ENCODE measurements at regions not wholly inside any gene's neighbourhood (a gene's known extent, or its start where the extent isn't known, plus 50 kb on each side); places are given as distances from the start of the nearest gene placed in this dataset.

- Histone ChIP-seq H3K27ac (ENCODE audit: insufficient read length, low read depth, low read length) (no peak overlapping the region), H3K23ac (ENCODE audit: insufficient read length, low read depth, low read length) (no peak overlapping the region), H3K23me2 (ENCODE audit: insufficient read length, low read depth, low read length, poor library complexity, severe bottlenecking) (no peaks in the 10 kb centered on the region), H4K5ac (ENCODE audit: insufficient read length, low read depth, low read length) (no peak overlapping the region), H2BK120ac (ENCODE audit: low read depth, low read length, poor library complexity, severe bottlenecking) (no peak overlapping the region), H3T11ph (ENCODE audit: low read length) (no peak overlapping the region), H3K14ac (ENCODE audit: insufficient read depth, low read length) (no peak overlapping the region), H3K9ac (ENCODE audit: extremely low read depth, insufficient read length, low read length) (no peak overlapping the region), H2BK5ac (ENCODE audit: insufficient read length, low read length) (no peak overlapping the region), H4K91ac (ENCODE audit: insufficient read length, low read depth, low read length) (no peak overlapping the region), H3K4me1 (ENCODE audit: insufficient read depth, low read length) (no peaks in the 10 kb centered on the region), H2AK5ac (ENCODE audit: insufficient read length, low read length) (no peak overlapping the region), H3K4me2 (ENCODE audit: insufficient read depth, insufficient read length, low read length) (no peak overlapping the region), H3K9me3 (ENCODE audit: control insufficient read depth, low read depth, low read length) (no peaks in the 10 kb centered on the region), H4K8ac (replicated peaks; ENCODE audit: insufficient read length, low read depth, low read length) (no peak overlapping the region), H3K56ac (ENCODE audit: insufficient read length, low read depth, low read length) (no peak overlapping the region), H2BK15ac (ENCODE audit: low read depth, low read length) (no peak overlapping the region), H3K27me3 (ENCODE audit: insufficient read depth, low read length) (no peaks in the 10 kb centered on the region), H2BK20ac (ENCODE audit: low read depth, low read length, poor library complexity, severe bottlenecking) (no peak overlapping the region), H4K20me1 (ENCODE audit: control insufficient read depth, insufficient read depth, insufficient read length) (no peaks in the 10 kb centered on the region), H2BK12ac (ENCODE audit: insufficient read length, low read depth, low read length) (no peak overlapping the region), H3K18ac (ENCODE audit: insufficient read length, low read depth, low read length) (no peak overlapping the region), H3K79me2 (ENCODE audit: insufficient read depth, low read length) (no peaks in the 10 kb centered on the region), H2AFZ (ENCODE audit: low read length) (no peak overlapping the region), H3K4ac (ENCODE audit: low read depth, low read length) (no peak overlapping the region), H3K79me1 (ENCODE audit: insufficient read depth, low read depth, low read length, poor library complexity, severe bottlenecking) (no peaks in the 10 kb centered on the region)
- no peak overlapping the region for H3K4me3 Mint-ChIP-seq
- no peak for TF ChIP-seq CTCF (conservative IDR thresholded peaks at IDR 0.05)
- no peaks in the 10 kb centered on the region for H3K27me3 Mint-ChIP-seq (ENCODE audit: low read depth)
- peaks cover 8 to 9% of the 10 kb centered on the region in 2 experiments for H3K9me3 Mint-ChIP-seq
- DNase-seq, result no peak
- H3K4me1 Mint-ChIP-seq, result peaks cover 6 to 7% of the 10 kb centered on the region in 2 experiments
- no peak overlapping the region for H3K27ac Mint-ChIP-seq
- H3K36me3 Mint-ChIP-seq (ENCODE audit: insufficient read depth in 1 of 3, low read depth in 3 of 3), result peaks cover 2 to 21% (median 2%) of the 10 kb centered on the region in 3 experiments; a peak in 4 of 7 replicates
Measured at GRCh38 chr2:234747032-234747431, 204.8 kb upstream of the SH3BP4 start.
